CMK (cell line): ENCODE measurements at regions not wholly inside any gene's neighbourhood (a gene's known extent, or its start where the extent isn't known, plus 50 kb on each side); places are given as distances from the start of the nearest gene placed in this dataset.
"Not testable (repeated sequence)": the region's sequence is repeated elsewhere in the genome, so short reads cannot be mapped to it uniquely, and the experiment has no call there.

Experiments used
- DNase-seq: peaks from one replicate; pipeline ENCODE4 v3.0.0-alpha.2; 2010; ENCODE audit warnings: low read depth

- DNase-seq = no peak
These were observed 792.7 kb downstream of the MAT2B start for GRCh38 chr5:164298165-164298564.

- no peak for DNase-seq
These were observed 794.9 kb downstream of the MAT2B start for GRCh38 chr5:164300295-164300694.

- DNase-seq = no peak
These were observed 795.7 kb downstream of the MAT2B start for GRCh38 chr5:164301136-164301535.

GRCh38 chr5:164301708-164302107 lies 796.3 kb downstream of the MAT2B start:
- DNase-seq = no peak

GRCh38 chr5:164302533-164303235 lies 797.3 kb downstream of the MAT2B start:
- no peak for DNase-seq

- DNase-seq = no peak
These were observed 798.3 kb downstream of the MAT2B start for GRCh38 chr5:164303646-164304215.

- no peak for DNase-seq
These were observed 801.2 kb downstream of the MAT2B start for GRCh38 chr5:164306662-164307061.

GRCh38 chr5:164312801-164313200 lies 807.4 kb downstream of the MAT2B start:
- no peak for DNase-seq

GRCh38 chr5:164317676-164318075 lies 812.3 kb downstream of the MAT2B start:
- DNase-seq = no peak

GRCh38 chr5:164319161-164319560 lies 813.7 kb downstream of the MAT2B start:
- no peak for DNase-seq

- DNase-seq = no peak
These were observed 818.8 kb downstream of the MAT2B start for GRCh38 chr5:164324239-164324638.

- DNase-seq = no peak
These were observed 820.8 kb downstream of the MAT2B start for GRCh38 chr5:164326219-164326618.

- not testable (repeated sequence) for DNase-seq
These were observed 821.7 kb downstream of the MAT2B start for GRCh38 chr5:164327166-164327565.

GRCh38 chr5:164332349-164333196 lies 827.2 kb downstream of the MAT2B start:
- DNase-seq = no peak

- DNase-seq = no peak
These were observed 830.4 kb downstream of the MAT2B start for GRCh38 chr5:164335837-164336236.

- DNase-seq = no peak
These were observed 830.9 kb downstream of the MAT2B start for GRCh38 chr5:164336276-164336675.

GRCh38 chr5:164336906-164337305 lies 831.5 kb downstream of the MAT2B start:
- DNase-seq = no peak

- no peak for DNase-seq
These were observed 835.7 kb downstream of the MAT2B start for GRCh38 chr5:164341056-164341619.

GRCh38 chr5:164345173-164345849 lies 839.9 kb downstream of the MAT2B start:
- DNase-seq = no peak

GRCh38 chr5:164345853-164346252 lies 840.4 kb downstream of the MAT2B start:
- no peak for DNase-seq

- no peak for DNase-seq
These were observed 841.6 kb downstream of the MAT2B start for GRCh38 chr5:164346785-164347630.
